Hepatocyte (in vitro differentiated cells): ENCODE measurements at regions not wholly inside any gene's neighbourhood (a gene's known extent, or its start where the extent isn't known, plus 50 kb on each side); places are given as distances from the start of the nearest gene placed in this dataset.

Experiments
- EZH2 ChIP-seq: fragments of 200-600 bp; sonication (generic); IDR thresholded peaks from 2 replicates; pipeline ENCODE4 v1.6.1; 2016; ENCODE audit warnings: antibody characterized with exemption, mild to moderate bottlenecking, borderline replicate concordance
- EZH2phosphoT487 ChIP-seq: fragments of 200-600 bp; sonication (generic); IDR thresholded peaks from one replicate; pipeline ENCODE4 v1.6.1; 2018; ENCODE audit warnings: antibody characterized with exemption, mild to moderate bottlenecking, low read depth, moderate library complexity; ENCODE audit not compliant: unreplicated experiment, severe bottlenecking
- TF ChIP-seq, protein P1 (sequence below): fragments of 200-600 bp; sonication (generic); IDR thresholded peaks from 2 replicates; pipeline ENCODE4 v1.5.1; 2016; ENCODE audit warnings: antibody characterized with exemption, mild to moderate bottlenecking; ENCODE audit not compliant: poor library complexity

DNA sequence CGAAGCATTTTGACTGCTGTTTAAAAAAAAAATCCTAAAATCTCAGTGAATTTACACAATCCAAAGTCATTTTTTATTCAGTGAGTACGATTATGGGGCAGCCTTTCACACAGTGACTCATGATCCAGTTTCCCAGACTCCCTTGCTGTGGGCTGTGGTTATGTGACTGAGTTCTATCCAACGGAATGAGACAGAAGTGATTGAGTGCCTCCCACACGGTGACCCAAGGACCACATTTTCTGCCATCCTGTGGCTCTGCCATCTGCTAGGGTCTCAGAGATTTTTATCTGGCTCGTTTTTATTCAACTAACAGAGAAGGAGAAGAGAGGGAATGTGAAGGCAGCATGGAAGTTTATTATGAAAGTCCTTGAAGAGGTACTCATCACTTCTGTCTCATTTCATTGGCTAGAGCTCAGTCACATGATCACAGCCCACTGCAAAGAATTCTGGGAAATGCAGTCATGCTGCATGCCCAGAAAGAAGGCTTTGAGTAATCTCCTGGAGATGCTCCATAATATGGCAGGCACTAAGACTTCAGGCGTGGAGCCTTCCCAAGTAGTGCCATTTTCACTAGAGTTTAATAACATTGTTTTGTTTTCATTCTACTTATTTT is 999.4 kb downstream of the UQCRFS1 start:
- TF ChIP-seq, protein P1, sequence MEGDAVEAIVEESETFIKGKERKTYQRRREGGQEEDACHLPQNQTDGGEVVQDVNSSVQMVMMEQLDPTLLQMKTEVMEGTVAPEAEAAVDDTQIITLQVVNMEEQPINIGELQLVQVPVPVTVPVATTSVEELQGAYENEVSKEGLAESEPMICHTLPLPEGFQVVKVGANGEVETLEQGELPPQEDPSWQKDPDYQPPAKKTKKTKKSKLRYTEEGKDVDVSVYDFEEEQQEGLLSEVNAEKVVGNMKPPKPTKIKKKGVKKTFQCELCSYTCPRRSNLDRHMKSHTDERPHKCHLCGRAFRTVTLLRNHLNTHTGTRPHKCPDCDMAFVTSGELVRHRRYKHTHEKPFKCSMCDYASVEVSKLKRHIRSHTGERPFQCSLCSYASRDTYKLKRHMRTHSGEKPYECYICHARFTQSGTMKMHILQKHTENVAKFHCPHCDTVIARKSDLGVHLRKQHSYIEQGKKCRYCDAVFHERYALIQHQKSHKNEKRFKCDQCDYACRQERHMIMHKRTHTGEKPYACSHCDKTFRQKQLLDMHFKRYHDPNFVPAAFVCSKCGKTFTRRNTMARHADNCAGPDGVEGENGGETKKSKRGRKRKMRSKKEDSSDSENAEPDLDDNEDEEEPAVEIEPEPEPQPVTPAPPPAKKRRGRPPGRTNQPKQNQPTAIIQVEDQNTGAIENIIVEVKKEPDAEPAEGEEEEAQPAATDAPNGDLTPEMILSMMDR, result no peak
- TF ChIP-seq EZH2 (no peak), EZH2phosphoT487 (no peak)
